Stimulated activated naive CD4-positive, alpha-beta T cell (primary cell): ENCODE measurements at regions not wholly inside any gene's neighbourhood (a gene's known extent, or its start where the extent isn't known, plus 50 kb on each side); places are given as distances from the start of the nearest gene placed in this dataset.

Experiments used
- DNase-seq, 6 experiments: peaks; one replicate each; lab custom pipeline; 2025; lab: John Stamatoyannopoulos, UW

DNA sequence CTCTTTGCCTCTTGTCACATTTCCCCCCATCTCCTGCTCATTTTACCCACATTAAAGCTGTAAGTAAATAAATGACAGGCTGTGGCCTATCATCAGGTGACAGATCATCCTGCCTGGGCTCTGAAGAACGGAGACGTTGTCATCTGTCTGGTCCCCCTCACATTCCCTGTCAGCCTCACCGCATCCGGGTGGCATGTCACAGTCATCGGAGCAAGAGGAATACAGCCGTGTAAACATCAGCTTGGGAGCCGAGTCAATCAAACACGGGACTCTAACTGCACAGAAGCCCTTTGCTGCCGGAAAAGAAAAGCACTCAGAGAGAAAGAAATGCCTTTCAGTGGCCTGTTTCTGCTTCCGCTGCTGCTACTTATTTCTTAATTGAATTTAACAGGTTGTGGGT lies 371.9 kb upstream of the ID4 start:
- DNase-seq = no peak

GRCh38 chr6:19465760-19466159 lies 371.4 kb upstream of the ID4 start:
- no peak for DNase-seq

DNA sequence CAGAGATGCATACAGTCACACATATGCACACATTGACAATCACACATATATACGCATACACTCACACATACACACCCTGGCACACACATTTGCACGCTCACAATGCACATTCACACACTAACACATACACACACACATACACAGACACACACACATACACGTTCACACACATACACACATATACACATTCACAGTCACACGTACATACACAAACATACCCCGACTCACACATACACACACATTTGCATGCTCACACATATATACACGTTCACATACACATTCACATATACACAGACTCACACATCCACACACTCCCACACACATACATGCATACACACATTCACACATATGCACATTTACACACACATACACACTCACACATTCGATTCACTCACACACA lies 366.8 kb upstream of the ID4 start:
- no peak for DNase-seq

- DNase-seq = no peak
These were observed 365.0 kb upstream of the ID4 start for GRCh38 chr6:19472153-19472552.

GRCh38 chr6:19472850-19473249 lies 364.3 kb upstream of the ID4 start:
- no peak for DNase-seq

GRCh38 chr6:19477563-19477962 lies 359.6 kb upstream of the ID4 start:
- DNase-seq = no peak

GRCh38 chr6:19478273-19478672 lies 358.9 kb upstream of the ID4 start:
- no peak for DNase-seq

- no peak for DNase-seq
These were observed 358.2 kb upstream of the ID4 start for GRCh38 chr6:19478992-19479391.

GRCh38 chr6:19479551-19479950 lies 357.6 kb upstream of the ID4 start:
- DNase-seq = no peak

DNA sequence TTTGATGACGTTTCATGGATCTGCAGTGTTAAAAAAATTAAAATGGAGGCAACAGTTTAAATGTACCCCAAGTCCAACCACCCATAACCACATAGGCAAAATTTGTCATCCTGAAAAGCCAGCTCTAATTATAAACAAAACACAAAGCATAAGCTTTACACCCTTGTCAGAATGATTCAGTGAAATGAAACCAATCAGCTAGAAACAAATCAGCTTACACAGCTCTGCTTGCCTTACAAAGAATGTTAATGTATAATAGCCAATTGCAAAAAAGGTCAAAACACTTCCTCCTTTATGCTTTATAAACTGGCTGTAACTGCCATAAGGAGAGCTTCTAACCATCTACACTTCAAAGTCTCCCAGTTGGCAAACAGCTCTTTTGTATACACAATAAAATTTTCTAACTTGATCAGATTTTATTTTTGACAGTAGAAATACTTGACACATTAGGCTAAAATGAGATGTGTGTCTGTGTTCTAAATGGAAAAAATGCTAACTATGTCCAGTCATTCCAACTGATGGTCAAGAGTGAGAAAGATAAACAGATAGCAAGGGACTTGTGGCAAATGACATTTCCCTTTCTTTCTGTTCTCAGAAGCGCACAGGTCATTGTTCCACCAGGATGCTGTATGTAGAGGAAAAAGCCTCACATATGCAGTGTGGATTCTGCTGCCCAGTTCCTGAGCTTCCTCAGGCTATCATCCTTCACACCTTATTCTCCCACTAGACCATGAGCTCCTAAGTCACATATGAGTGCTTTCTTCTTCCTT lies 344.3 kb upstream of the ID4 start:
- no peak for DNase-seq

DNA sequence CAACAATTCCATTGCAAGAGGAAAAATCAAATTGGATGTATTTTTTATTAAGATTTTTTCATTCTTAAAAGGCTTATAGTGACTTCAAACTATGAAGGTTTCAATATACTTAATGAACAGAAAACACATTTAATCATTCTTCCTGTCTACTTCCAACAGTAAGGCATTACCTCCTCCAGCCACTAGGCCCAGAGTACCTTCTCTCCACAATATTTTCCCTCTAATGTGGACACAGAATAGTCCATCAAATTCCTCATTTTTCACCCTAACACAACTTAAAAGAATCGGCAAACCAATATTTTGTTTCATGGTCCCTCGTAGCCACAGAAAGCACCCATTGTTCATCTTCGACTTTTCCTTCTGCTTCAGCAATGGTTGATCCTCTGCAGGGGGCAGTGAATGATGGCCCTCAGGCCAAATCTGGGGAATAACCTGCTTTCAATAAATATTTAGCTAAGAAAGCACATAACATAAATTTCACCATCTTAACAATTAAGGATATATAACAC lies 335.4 kb upstream of the ID4 start:
- no peak for DNase-seq

- no peak for DNase-seq
These were observed 334.9 kb upstream of the ID4 start for GRCh38 chr6:19502301-19502700.

DNA sequence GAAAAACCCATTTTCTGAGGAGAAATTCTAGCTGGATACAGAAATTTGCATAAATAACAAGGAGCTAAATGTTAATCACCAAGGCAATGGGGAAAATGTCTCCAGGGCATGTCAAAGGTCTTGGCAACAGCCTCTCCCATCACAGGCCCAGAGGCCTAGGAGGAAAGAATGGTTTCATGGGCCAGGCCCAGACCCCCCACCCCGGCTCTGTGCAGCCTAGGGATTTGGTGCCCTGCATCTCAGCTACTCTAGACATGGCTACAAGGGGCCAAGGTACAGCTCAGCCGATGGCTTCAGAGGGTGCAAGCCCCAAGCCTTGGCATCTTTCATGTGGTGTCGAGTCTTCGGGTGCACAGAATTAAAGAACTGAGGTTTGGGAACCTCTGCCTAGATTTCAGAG lies 321.2 kb upstream of the ID4 start:
- no peak for DNase-seq

DNA sequence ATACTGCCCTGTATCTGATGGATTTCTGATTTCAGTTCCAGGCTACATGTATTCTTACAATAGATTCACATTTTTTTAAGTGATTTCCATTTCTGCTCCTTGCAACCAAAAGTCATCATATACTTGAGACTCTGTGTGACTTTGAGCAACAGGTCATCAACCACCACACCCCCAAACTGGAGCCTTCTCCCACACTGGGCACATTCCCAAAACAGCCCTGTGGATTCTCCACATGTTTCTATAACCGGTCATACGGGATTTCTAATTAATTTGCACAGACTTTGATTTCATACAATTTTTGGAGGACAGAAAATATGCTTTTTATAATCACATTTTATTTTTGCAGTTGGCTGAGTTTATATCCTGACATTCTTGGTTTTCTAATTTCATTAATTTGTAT lies 317.2 kb upstream of the ID4 start:
- no peak for DNase-seq

- no peak for DNase-seq
These were observed 312.6 kb upstream of the ID4 start for GRCh38 chr6:19524366-19525186.

GRCh38 chr6:19525673-19526072 lies 311.5 kb upstream of the ID4 start:
- DNase-seq = no peak

DNA sequence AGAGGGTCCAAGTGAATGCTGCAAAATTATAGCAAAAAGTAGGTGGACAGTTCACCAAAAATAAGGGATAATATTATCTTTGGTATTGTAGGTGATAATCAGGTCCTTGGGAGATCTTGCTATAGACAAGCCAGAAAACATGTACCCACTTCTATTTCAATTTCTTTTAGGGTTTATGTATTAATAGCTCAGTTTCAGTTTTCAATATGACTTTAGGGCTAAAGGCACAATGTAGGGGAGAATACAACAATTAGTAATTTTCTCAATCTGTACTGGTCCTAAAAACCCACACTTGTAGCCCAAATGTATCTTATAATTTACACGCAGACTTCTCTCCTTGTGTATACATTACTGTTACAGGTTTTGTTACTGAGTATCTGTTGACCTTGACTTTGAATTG lies 307.0 kb upstream of the ID4 start:
- no peak for DNase-seq

DNA sequence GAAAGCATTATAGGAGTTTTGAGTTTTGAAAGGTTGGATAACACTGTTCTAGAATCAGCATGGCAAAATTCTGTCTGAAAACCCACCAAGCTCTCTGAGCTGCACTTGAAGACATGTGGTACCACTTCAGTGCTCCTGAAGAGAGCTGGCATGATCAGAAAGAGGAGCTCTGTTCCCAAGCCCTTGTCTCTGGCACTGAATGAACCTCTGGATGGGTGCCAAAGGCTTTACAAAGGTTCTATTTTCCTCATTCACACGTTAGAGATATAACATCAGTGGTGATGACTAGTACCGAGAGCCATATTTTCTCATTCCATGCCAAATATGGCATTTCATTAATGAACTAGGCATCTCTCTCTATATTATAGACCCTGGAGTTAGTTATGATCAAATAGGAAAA lies 301.8 kb upstream of the ID4 start:
- DNase-seq = no peak

DNA sequence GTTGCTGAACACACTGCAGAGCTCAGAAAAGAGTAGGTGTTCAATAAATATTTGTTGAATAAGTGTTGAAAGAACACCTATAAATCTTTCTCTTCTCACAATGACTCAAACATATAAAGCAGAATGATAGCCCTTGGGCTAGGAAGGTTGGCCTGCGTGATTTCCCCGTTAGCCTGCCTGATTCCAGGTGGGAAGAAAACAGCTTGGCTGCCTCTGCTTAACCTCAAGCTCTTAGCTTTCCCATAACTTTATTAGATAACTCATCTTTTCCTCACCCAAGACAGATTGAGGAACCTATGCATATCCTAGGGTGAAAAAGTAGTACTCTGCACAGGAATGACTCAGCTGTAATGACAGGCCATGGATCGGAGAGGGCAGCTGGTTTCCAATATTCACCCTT lies 300.3 kb upstream of the ID4 start:
- no peak for DNase-seq

DNA sequence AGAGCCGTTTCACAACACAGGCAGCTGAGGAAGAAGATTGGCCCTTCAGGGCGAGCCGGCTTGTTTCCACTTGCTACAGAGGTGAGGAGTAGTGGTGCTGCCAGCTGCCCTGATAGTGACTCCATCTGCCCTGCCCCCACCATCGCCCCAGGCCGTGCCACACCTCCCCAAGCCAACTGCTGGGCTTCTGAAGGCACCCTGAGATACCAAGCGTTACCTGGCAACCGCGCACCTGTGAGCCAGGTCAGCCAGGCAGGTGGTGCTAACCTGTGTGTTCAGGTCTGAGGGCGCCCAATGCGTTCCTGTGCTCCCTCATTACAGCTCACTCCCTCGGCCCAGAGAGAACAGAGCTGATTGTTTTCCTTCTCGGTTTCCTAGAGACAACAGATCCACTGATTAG lies 299.1 kb upstream of the ID4 start:
- no peak for DNase-seq

DNA sequence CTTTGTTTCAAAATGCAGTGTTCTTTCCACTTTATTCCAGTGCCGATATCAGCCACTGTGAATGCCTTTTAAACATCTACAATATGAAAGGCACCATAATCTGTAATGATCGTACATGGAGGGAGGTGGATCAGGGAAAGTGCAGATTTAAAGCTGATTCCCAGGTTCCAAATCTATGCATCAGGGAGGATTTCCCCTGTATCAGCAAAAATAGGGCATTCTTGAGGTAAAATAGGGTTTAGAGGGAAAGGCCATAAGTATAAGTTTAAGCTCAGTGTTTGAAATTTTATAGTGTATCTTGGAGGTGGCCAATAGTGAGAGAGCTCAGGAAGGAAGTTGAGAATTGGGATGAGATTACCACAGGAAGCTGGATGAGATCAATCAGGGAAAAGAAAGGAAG lies 289.7 kb upstream of the ID4 start:
- no peak for DNase-seq

DNA sequence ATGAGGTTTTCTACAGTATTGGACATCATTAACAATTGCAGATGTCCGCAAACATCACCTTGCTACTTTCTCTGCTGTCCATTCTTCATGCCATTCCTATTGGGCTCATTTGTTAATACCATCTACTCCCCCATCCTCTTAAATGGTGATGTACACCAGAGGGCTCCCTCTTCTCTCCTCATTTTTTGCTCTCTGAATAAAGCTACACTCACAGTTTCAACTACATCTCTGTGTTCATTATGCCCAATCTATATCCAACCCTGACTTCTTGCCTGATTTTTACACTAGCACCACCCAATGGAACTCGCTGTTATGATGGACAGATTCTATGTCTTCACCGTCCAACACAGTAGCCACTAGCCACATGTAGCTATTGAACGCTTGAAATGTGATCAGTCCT lies 288.1 kb upstream of the ID4 start:
- DNase-seq = no peak

- no peak for DNase-seq
These were observed 286.8 kb upstream of the ID4 start for GRCh38 chr6:19550380-19550779.
